ENCODE measurements at regions not wholly inside any gene's neighbourhood (a gene's known extent, or its start where the extent isn't known, plus 50 kb on each side); places are given as distances from the start of the nearest gene placed in this dataset.
"Not testable (repeated sequence)": the region's sequence is repeated elsewhere in the genome, so short reads cannot be mapped to it uniquely, and the experiment has no call there.

- Mint-ChIP-seq H3K4me3 (no peak overlapping the region), H3K36me3 (no peaks in the 10 kb centered on the region), H3K27me3 (no peaks in the 10 kb centered on the region), H3K4me1 (no peaks in the 10 kb centered on the region), H3K27ac (no peak overlapping the region), H3K9me3 (no peaks in the 10 kb centered on the region)
- ATAC-seq (replicated peaks) (no peak), DNase-seq (no peak)
Observed at GRCh38 chrX:46070421-46070820, 474.8 kb downstream of the ZNF674 start.

DNA sequence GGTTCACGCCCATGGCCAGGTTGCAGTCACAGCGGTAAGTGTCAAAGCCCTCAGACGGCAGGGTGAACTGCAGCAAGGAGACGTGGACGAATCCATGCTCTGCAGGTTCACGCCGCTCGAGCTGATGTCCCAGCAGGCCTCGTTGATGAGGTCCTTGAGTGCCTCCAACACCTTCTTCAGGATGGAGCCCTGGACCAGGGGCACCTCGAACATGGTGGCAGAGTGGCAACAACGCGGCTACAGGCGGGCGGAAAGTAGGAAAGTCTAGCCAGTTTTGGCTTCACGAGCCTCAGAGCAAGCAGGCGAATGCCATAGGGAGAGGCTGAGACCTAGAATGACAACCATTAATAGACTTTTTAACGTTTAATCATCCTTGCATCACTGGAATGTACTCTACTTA is 485.9 kb downstream of the ZNF674 start:
- Mint-ChIP-seq H3K36me3 (no peaks in the 10 kb centered on the region), H3K4me1 (no peaks in the 10 kb centered on the region), H3K27me3 (no peaks in the 10 kb centered on the region), H3K9me3 (no peaks in the 10 kb centered on the region), H3K4me3 (no peak overlapping the region), H3K27ac (no peak overlapping the region)
- ATAC-seq (replicated peaks) (no peak), DNase-seq (no peak)

- ATAC-seq (replicated peaks), result no peak
- peaks cover 0 to 10% of the 10 kb centered on the region in 2 donors for H3K27me3 Mint-ChIP-seq
- H3K36me3 Mint-ChIP-seq, result peaks cover 0 to 5% of the 10 kb centered on the region in 2 donors
- DNase-seq, result no peak
- peaks cover 7 to 13% of the 10 kb centered on the region in 2 donors for H3K9me3 Mint-ChIP-seq
- H3K4me1 Mint-ChIP-seq, result peaks cover 0 to 3% of the 10 kb centered on the region in 2 donors
- no peak overlapping the region for H3K4me3 Mint-ChIP-seq
- no peak overlapping the region for H3K27ac Mint-ChIP-seq
Observed at GRCh38 chrX:46044486-46044885, 500.7 kb downstream of the ZNF674 start.

- ATAC-seq (replicated peaks) (no peak), DNase-seq (no peak)
- H3K36me3 Mint-ChIP-seq, result peaks cover 0 to 5% of the 10 kb centered on the region in 2 donors
- peaks cover 0 to 10% of the 10 kb centered on the region in 2 donors for H3K27me3 Mint-ChIP-seq
- no peak overlapping the region for H3K27ac Mint-ChIP-seq
- peaks cover 0 to 5% of the 10 kb centered on the region in 2 donors for H3K4me1 Mint-ChIP-seq
- peaks cover 7 to 16% of the 10 kb centered on the region in 2 donors for H3K9me3 Mint-ChIP-seq
- H3K4me3 Mint-ChIP-seq, result no peak overlapping the region
Observed at GRCh38 chrX:46040001-46040400, 505.2 kb downstream of the ZNF674 start.

GRCh38 chrX:46039526-46039925 is 505.7 kb downstream of the ZNF674 start:
- Mint-ChIP-seq H3K4me3 (no peak overlapping the region), H3K4me1 (peaks cover 0 to 5% of the 10 kb centered on the region in 2 donors), H3K9me3 (peaks cover 7 to 16% of the 10 kb centered on the region in 2 donors), H3K36me3 (peaks cover 0 to 5% of the 10 kb centered on the region in 2 donors), H3K27ac (no peak overlapping the region), H3K27me3 (peaks cover 0 to 10% of the 10 kb centered on the region in 2 donors)
- ATAC-seq (replicated peaks) (no peak), DNase-seq (no peak)

DNA sequence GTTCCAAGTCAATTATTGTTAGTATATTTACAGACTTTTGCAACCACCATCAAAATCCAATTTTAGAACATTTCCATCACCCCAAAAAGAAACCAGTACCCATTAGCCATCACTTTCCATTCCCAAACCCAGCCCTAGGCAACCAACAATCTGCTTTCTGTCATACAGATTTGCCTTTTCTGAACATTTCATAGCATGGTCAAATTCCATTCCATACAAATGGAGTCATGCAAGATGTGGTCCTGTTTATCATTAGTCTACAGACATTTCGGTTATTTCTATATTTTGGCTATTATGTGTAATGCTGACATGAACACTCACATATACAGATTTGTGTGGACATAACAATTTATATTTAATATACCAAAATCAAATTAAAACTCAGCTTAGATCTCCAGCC is 508.7 kb downstream of the ZNF674 start:
- Mint-ChIP-seq H3K4me3 (no peak overlapping the region), H3K27me3 (peaks cover 0 to 6% of the 10 kb centered on the region in 2 donors), H3K4me1 (peaks cover 0 to 5% of the 10 kb centered on the region in 2 donors), H3K27ac (no peak overlapping the region), H3K36me3 (peaks cover 0 to 3% of the 10 kb centered on the region in 2 donors), H3K9me3 (peaks cover 5 to 13% of the 10 kb centered on the region in 2 donors)
- DNase-seq, result no peak
- no peak for ATAC-seq (replicated peaks)

DNA sequence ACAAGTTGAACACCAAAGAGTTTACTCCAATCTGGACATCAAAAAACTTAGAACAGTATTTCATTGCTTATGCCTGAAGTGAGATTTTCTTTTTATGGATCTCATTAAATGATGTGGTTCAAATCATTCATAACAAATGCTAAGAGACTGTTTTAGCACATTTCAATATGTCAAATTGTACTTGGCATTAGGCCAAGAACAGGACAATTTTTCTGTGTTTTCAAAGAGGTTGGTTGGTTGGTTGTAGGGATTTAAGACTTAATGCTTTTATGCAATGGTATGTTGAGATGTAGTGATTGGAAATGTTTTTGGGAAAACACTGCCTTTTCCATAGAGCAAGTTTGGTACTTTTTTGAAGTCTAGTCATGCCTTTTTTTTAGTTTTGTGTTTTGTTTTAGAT is 510.4 kb downstream of the ZNF674 start:
- Mint-ChIP-seq H3K4me1 (peaks cover 0 to 5% of the 10 kb centered on the region in 2 donors), H3K27me3 (peaks cover 0 to 7% of the 10 kb centered on the region in 2 donors), H3K9me3 (peaks cover 3 to 4% of the 10 kb centered on the region in 2 donors), H3K36me3 (no peaks in the 10 kb centered on the region), H3K27ac (no peak overlapping the region), H3K4me3 (no peak overlapping the region)
- no peak for DNase-seq
- ATAC-seq (replicated peaks), result no peak

DNA sequence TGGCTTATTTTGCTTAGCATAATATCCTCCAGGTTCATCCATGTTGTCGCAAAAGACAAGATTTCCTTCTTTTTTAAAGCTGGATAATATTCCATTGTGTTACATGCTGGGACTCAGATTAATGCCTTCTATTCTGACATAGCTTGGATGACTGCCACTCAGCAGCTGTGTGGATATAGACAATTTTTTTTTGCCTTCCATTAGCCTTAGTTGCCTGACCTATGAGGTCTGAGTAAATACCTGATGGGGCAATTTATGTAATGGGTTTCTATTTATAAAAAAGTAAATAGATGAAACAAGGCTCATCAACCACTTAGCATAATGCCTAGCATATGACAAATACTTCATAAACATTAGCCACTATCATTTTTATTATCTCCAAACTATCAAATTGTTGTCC is 515.4 kb downstream of the ZNF674 start:
- ATAC-seq (replicated peaks) (no peak), DNase-seq (no peak)
- H3K9me3 Mint-ChIP-seq, result peaks cover 0 to 2% of the 10 kb centered on the region in 2 donors
- H3K36me3 Mint-ChIP-seq, result no peaks in the 10 kb centered on the region
- no peaks in the 10 kb centered on the region for H3K4me1 Mint-ChIP-seq
- no peak overlapping the region for H3K27ac Mint-ChIP-seq
- H3K4me3 Mint-ChIP-seq, result no peak overlapping the region
- peaks cover 0 to 7% of the 10 kb centered on the region in 2 donors for H3K27me3 Mint-ChIP-seq

DNA sequence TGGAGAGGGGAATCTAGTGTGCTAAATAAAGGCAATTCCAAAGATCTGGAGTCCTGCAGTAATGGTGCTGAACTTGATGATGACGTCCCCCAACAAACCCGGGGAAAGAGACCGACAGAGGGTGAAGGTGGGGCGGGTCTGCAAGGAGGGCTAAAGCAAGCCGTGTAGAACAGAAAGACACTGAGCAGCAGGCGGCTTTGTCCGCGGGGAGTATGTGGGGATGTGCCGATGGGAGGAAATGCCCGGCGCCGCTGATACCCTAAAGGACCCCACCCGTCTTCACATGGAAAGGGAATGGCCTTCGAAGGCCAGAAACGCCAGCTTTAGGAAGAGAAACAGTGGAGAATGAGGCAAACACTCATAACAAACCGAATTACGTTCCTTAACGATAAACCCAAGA is 528.9 kb downstream of the ZNF674 start:
- H3K36me3 Mint-ChIP-seq, result no peaks in the 10 kb centered on the region

GRCh38 chrX:46015653-46016052 is 529.6 kb downstream of the ZNF674 start:
- no peak overlapping the region for H3K27ac Mint-ChIP-seq
- no peak overlapping the region for H3K4me3 Mint-ChIP-seq
- no peaks in the 10 kb centered on the region for H3K4me1 Mint-ChIP-seq
- peaks cover 0 to 14% of the 10 kb centered on the region in 2 donors for H3K27me3 Mint-ChIP-seq
- no peak for ATAC-seq (replicated peaks)
- no peaks in the 10 kb centered on the region for H3K36me3 Mint-ChIP-seq
- DNase-seq, result no peak
- no peaks in the 10 kb centered on the region for H3K9me3 Mint-ChIP-seq

More for the DNA sequence above, 528.9 kb downstream of the ZNF674 start:
- Mint-ChIP-seq H3K4me3 (no peak overlapping the region), H3K27me3 (peaks cover 0 to 14% of the 10 kb centered on the region in 2 donors), H3K9me3 (no peaks in the 10 kb centered on the region), H3K27ac (no peak overlapping the region), H3K4me1 (no peaks in the 10 kb centered on the region)
- ATAC-seq (replicated peaks), result no peak
- DNase-seq, result no peak

DNA sequence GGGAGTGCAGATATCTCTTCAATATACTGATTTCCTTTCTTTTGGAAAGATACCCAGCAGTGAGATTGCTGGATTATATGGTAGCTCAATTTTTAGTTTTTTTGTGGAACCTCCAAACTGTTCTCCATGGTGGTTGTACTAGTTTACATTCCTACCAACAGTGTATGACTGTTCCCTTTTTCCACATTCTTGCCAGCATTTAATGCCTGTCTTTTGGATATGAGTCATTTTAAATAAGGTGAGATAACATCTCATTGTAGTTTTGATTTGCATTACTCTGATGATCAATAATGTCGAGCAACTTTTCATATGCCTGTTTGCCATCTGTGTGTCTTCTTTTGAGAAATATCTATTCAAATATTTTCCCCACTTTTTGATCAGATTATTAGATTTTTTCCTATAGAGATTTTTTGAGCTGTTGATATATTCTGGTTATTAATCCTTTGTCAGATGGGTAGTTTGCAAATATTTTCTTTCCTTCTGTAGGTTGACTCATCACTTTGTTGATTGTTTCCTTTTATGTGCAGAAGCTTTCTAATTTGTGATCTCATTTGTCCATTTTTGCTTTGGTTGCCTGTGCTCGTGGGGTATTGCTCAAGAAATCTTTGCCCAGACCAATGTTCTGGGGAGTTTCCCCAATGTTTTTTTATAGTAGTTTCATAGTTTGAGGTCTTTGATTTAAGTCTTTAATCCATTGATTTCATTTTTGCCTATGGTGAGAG is 552.7 kb downstream of the ZNF674 start:
- Mint-ChIP-seq H3K9me3 (peaks cover 9 to 20% of the 10 kb centered on the region in 2 donors), H3K4me1 (no peaks in the 10 kb centered on the region), H3K27ac (no peak overlapping the region), H3K27me3 (peaks cover 0 to 7% of the 10 kb centered on the region in 2 donors), H3K36me3 (peaks cover 0 to 5% of the 10 kb centered on the region in 2 donors), H3K4me3 (no peak overlapping the region)
- ATAC-seq (replicated peaks) (no peak), DNase-seq (no peak)

DNA sequence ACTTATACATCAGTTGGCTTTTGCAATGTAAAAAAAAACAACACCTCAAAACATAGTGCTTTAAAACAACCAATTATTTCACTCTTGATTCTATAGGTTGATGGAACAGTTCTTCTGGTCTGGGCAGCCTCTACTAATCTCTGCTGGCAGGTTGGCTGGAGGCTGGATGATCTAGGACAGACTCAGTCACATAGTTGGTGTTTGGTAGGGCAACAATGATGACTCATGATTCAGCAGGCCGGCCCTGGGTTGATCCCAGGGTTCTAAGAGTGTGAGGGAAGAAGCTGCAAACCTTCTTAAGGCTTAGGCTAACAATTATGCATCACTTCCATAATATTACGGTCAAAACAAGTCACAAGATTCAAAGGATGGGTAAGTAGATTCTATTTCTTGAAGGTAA is 558.2 kb downstream of the ZNF674 start:
- H3K4me3 Mint-ChIP-seq, result no peak overlapping the region

DNA sequence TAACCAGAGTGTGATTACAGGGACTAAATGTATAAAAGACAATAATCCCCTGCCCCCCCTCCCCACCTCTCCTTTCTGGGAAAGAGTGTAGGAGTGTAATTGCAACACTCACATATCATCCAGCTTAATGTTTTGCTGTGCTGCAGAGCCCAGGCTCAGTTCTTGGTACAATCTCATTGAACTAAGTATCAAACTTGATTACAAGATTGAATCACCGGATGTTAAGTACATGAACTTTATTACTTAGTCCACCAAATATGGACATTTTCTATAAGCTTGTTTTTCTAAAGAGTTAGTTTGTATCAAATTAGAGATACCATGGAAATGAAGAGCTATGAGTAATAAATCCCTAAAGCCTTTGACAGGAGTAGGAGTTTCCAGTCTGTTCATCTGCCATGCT is 559.1 kb downstream of the ZNF674 start:
- Mint-ChIP-seq H3K4me3 (no peak overlapping the region), H3K9me3 (peaks cover 2 to 8% of the 10 kb centered on the region in 2 donors), H3K4me1 (no peaks in the 10 kb centered on the region), H3K36me3 (peaks cover 0 to 4% of the 10 kb centered on the region in 2 donors), H3K27ac (no peak overlapping the region), H3K27me3 (peaks cover 0 to 3% of the 10 kb centered on the region in 2 donors)
- DNase-seq, result no peak
- no peak for ATAC-seq (replicated peaks)

More for the DNA sequence above, 558.2 kb downstream of the ZNF674 start:
- H3K27me3 Mint-ChIP-seq, result peaks cover 0 to 3% of the 10 kb centered on the region in 2 donors
- no peak for DNase-seq
- H3K27ac Mint-ChIP-seq, result no peak overlapping the region
- no peak for ATAC-seq (replicated peaks)
- H3K4me1 Mint-ChIP-seq, result no peaks in the 10 kb centered on the region
- H3K36me3 Mint-ChIP-seq, result peaks cover 0 to 4% of the 10 kb centered on the region in 2 donors
- H3K9me3 Mint-ChIP-seq, result peaks cover 2 to 5% of the 10 kb centered on the region in 2 donors

DNA sequence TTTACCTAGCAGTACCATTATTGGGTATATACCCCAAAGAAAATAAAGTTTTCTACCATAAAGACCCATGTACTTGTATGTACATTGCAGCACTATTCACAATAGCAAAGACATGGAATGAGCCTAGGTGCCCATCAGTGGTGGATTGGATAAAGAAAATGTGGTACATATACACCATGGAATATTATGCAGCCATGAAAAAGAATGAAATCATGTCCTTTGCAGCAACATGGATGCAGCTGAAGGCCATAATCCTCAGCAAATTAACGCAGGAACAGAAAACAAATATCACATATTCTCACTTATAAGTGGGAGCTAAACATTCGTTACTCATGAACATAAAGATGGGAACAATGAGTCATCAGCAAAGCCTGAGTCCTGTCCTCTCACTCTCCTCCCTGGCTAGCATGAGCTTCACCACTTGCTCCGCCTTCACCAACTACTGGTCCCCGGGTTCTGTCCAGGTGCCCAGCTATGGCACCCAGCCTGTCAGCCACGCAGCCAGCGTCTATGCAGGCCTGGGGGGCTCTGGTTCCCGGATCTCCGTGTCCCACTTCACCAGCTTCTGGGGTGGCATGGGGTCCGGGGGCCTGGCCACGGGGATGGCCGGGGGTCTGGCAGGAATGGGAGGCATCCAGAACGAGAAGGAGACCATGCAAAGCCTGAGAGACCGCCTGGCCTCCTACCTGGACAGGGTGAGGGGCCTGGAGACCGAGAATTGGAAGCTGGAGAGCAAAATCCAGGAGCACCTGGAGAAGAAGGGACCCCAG is 562.1 kb downstream of the ZNF674 start:
- not testable (repeated sequence) for H3K36me3 Mint-ChIP-seq; ATAC-seq (replicated peaks); H3K9me3 Mint-ChIP-seq; H3K27ac Mint-ChIP-seq; H3K27me3 Mint-ChIP-seq; DNase-seq; H3K4me3 Mint-ChIP-seq; H3K4me1 Mint-ChIP-seq

DNA sequence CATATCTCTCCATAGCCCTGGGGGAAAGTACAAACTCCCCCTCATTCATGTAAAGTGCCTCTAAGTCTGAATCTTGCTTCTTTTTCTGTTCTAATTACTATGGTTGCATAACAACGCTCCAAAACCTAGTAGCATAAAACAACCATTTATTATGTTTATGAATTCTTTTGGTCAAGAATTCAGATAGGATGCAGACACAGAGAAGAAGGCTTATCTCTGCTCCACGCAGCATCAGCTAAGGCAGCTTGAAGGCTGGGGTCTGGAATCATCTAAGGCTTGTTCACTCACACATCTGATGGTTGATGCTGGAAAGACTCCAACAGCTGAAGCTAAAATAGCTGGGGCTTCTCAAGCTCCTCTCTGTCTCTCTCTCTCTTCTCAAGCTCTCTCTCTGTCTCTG is 564.5 kb downstream of the ZNF674 start:
- DNase-seq (no peak), ATAC-seq (replicated peaks) (no peak)
- peaks cover 0 to 4% of the 10 kb centered on the region in 2 donors for H3K36me3 Mint-ChIP-seq
- H3K27ac Mint-ChIP-seq, result no peak overlapping the region
- H3K4me1 Mint-ChIP-seq, result no peaks in the 10 kb centered on the region
- H3K4me3 Mint-ChIP-seq, result no peak overlapping the region
- no peaks in the 10 kb centered on the region for H3K27me3 Mint-ChIP-seq
- H3K9me3 Mint-ChIP-seq, result peaks cover 2 to 8% of the 10 kb centered on the region in 2 donors

Data from stimulated activated naive B cell treated with anti-CD40 and anti-IgM and Interleukin-4, amounts not matched to agents 10 μg/mL and 1 μg/mL and 100 μg/mL, for 72 hours (primary cell).